IPS-15b (cell line): ENCODE measurements at regions not wholly inside any gene's neighbourhood (a gene's known extent, or its start where the extent isn't known, plus 50 kb on each side); places are given as distances from the start of the nearest gene placed in this dataset.

Experiments
- H3K27me3 ChIP-seq: one replicate; pipeline ENCODE4 v1.6.1; 2013; ENCODE audit warnings: low read length; ENCODE audit not compliant: control insufficient read depth, insufficient read depth
- H3K36me3 ChIP-seq: one replicate; pipeline ENCODE4 v1.6.1; 2013; ENCODE audit warnings: low read length; ENCODE audit not compliant: control insufficient read depth, insufficient read depth
- H3K4me1 ChIP-seq: one replicate; pipeline ENCODE4 v1.6.1; 2013; ENCODE audit warnings: mild to moderate bottlenecking, low read length; ENCODE audit not compliant: control insufficient read depth, insufficient read depth
- H3K4me3 ChIP-seq: one replicate; pipeline ENCODE4 v1.5.1; 2013; ENCODE audit warnings: low read depth, low read length
- H3K9ac ChIP-seq: one replicate; pipeline ENCODE4 v1.6.1; 2013; ENCODE audit warnings: low read depth, mild to moderate bottlenecking, low read length
- H3K9me3 ChIP-seq: one replicate; pipeline ENCODE4 v1.6.1; 2013; ENCODE audit warnings: mild to moderate bottlenecking, low read length; ENCODE audit not compliant: control insufficient read depth, insufficient read depth

GRCh38 chr2:194252127-194252526 lies 1404.9 kb upstream of the SLC39A10 start:
- no peaks in the 10 kb centered on the region for H3K4me1 ChIP-seq
- H3K9ac ChIP-seq, result no peak overlapping the region
- no peaks in the 10 kb centered on the region for H3K9me3 ChIP-seq
- H3K4me3 ChIP-seq, result no peak overlapping the region
- no peaks in the 10 kb centered on the region for H3K27me3 ChIP-seq
- H3K36me3 ChIP-seq, result no peaks in the 10 kb centered on the region

DNA sequence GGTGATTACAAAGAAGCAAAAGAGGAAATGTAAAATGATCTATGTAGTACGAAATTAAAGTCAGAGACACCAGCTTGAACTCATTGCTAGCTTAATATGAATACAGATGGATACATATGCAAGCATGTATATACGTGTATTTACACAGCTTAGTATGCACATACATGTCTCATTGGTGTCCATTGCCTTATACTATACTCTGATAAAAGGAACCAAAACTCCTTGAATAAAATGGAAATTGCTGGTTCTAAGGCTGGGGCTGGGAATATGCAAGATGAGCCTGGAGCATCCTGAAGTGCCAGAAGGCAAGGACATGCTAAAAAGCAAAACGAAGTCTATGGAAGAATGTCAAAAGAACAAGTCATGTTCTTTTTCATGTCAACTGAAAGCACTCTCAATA lies 1424.4 kb upstream of the SLC39A10 start:
- no peak overlapping the region for H3K4me3 ChIP-seq
- no peaks in the 10 kb centered on the region for H3K27me3 ChIP-seq
- no peak overlapping the region for H3K9ac ChIP-seq
- H3K9me3 ChIP-seq, result no peaks in the 10 kb centered on the region
- H3K4me1 ChIP-seq, result peaks cover 4% of the 10 kb centered on the region
- no peaks in the 10 kb centered on the region for H3K36me3 ChIP-seq

- Histone ChIP-seq H3K4me1 (no peaks in the 10 kb centered on the region), H3K36me3 (no peaks in the 10 kb centered on the region), H3K4me3 (no peak overlapping the region), H3K9me3 (no peaks in the 10 kb centered on the region), H3K27me3 (no peaks in the 10 kb centered on the region), H3K9ac (no peak overlapping the region)
These were observed 1433.8 kb upstream of the SLC39A10 start for GRCh38 chr2:194223218-194223617.

- H3K4me3 ChIP-seq, result no peak overlapping the region
- no peaks in the 10 kb centered on the region for H3K36me3 ChIP-seq
- H3K9me3 ChIP-seq, result no peaks in the 10 kb centered on the region
These were observed 1442.8 kb upstream of the SLC39A10 start for GRCh38 chr2:194214192-194214591.

DNA sequence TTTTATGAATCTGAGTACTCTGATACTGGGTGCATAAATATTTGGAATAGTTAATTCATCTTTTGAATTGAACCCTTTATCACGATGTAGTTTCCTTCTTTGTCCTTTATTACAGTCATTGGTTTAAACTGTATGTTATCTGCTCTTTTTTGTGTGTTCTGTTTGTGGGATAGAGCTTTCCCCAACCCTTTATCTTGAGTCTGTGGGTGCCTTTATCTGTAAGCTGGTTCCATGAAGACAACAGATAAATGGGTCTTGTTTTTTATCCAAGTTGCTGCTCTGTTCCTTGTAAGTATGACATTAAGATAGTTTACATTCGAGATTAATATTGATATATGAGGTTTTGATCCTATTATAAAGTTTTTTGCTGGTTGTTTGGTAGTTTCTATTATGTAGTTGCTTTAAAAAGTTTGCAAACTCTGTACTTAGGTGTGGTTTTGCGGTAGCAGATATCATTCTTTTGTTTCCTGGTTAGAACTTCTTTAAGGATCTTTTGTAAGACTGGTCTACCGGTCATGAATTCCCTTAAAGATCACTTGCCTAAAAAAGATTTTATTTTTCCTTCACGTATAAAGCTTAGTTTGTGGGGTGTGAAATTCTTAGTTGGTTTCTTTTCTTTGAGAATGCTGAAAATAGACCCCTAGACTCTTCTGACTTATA lies 1451.3 kb upstream of the SLC39A10 start:
- H3K4me1 ChIP-seq, result no peaks in the 10 kb centered on the region
- no peak overlapping the region for H3K4me3 ChIP-seq
- no peaks in the 10 kb centered on the region for H3K36me3 ChIP-seq

More at GRCh38 chr2:194214192-194214591, 1442.8 kb upstream of the SLC39A10 start:
- Histone ChIP-seq H3K9ac (no peak overlapping the region), H3K4me1 (no peaks in the 10 kb centered on the region), H3K27me3 (no peaks in the 10 kb centered on the region)

DNA sequence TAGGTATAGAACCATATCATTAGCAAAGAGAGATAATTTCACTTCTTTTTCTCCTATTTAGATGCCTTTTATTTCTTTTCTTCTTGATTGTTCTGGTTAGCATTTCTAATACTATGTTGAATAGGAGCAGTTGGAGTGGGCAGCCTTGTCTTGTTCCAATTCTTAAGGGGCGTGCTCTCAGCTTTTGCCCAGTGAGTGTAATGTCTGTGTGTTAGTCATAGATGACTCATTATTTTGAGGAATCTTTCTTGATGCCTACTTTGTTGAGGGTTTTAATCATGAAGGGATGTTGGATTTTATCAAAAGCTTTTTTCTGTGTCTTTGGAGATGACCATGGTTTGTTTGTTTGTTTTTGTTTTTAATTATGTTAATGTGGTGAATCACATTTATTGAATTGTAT lies 1453.1 kb upstream of the SLC39A10 start:
- Histone ChIP-seq H3K27me3 (no peaks in the 10 kb centered on the region), H3K9ac (no peak overlapping the region), H3K4me3 (no peak overlapping the region), H3K9me3 (no peaks in the 10 kb centered on the region), H3K36me3 (no peaks in the 10 kb centered on the region), H3K4me1 (no peaks in the 10 kb centered on the region)

More for the DNA sequence above, 1451.3 kb upstream of the SLC39A10 start:
- H3K9ac ChIP-seq, result no peak overlapping the region
- no peaks in the 10 kb centered on the region for H3K9me3 ChIP-seq
- H3K27me3 ChIP-seq, result no peaks in the 10 kb centered on the region

DNA sequence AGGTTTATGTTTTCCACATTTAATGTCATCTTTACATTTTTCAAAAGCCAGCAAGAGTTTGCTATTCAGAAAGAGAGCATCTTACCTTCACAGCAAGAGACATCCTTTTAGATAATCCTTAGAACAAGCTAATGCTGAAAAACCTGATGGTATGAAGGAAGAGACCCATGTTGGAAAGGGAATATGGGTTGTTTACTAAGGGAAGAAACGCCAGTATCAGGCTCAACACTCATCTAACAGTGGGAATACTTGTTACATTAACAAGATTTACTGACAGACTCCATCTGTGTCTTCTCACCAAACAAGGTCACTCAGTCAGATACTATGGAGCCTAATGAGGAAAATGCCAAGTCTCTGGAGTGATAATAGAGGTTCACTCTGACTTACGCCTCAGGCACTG lies 1474.1 kb upstream of the SLC39A10 start:
- Histone ChIP-seq H3K36me3 (no peaks in the 10 kb centered on the region), H3K4me3 (no peak overlapping the region), H3K9ac (no peak overlapping the region), H3K27me3 (no peaks in the 10 kb centered on the region), H3K9me3 (no peaks in the 10 kb centered on the region), H3K4me1 (no peaks in the 10 kb centered on the region)

- H3K4me1 ChIP-seq, result no peaks in the 10 kb centered on the region
- no peak overlapping the region for H3K4me3 ChIP-seq
- no peak overlapping the region for H3K9ac ChIP-seq
- no peaks in the 10 kb centered on the region for H3K27me3 ChIP-seq
- no peaks in the 10 kb centered on the region for H3K36me3 ChIP-seq
- H3K9me3 ChIP-seq, result no peaks in the 10 kb centered on the region
These were observed 1480.9 kb upstream of the SLC39A10 start for GRCh38 chr2:194176134-194176533.

DNA sequence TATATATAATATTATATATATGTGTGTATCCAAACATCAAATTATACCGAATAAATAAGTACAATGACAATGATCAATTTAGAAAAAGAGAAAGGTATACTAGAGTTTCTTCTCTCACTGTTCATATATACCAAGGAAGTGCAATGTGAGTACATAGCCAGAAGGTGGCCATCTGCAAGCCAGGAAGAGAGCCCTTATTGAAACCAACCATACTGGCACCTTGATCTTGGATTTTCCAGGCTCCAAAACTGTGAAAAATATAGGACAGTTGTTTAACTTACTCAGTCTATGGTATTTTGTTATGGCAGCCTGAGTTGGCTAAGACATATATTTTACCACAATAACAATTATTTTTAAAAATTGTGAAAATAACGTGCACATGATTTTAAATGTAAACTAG lies 1490.2 kb upstream of the SLC39A10 start:
- Histone ChIP-seq H3K27me3 (no peaks in the 10 kb centered on the region), H3K36me3 (no peaks in the 10 kb centered on the region), H3K9me3 (no peaks in the 10 kb centered on the region), H3K4me1 (no peaks in the 10 kb centered on the region), H3K9ac (no peak overlapping the region), H3K4me3 (no peak overlapping the region)

DNA sequence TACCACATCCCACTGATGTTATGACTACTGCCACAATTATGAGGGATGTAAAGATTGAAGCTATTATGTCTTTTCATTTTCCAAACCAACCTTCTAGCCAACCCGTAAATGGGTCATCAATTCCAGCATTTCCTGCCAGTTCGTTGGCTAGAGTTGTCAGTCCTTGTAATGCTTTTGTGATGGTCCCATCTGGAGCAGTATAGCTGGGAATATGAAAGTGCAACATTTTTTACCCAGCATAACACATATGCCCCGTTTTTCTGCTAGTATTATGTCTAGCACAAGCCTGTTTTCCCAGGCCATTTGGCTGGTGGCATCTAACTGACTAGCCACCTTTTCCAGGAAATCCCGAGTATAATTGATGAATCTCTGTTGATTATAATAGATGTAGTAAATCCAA lies 1501.6 kb upstream of the SLC39A10 start:
- H3K27me3 ChIP-seq, result no peaks in the 10 kb centered on the region
- H3K4me3 ChIP-seq, result no peak overlapping the region
- H3K9me3 ChIP-seq, result peaks cover 4% of the 10 kb centered on the region
- H3K4me1 ChIP-seq, result no peaks in the 10 kb centered on the region
- no peak overlapping the region for H3K9ac ChIP-seq
- H3K36me3 ChIP-seq, result no peaks in the 10 kb centered on the region

DNA sequence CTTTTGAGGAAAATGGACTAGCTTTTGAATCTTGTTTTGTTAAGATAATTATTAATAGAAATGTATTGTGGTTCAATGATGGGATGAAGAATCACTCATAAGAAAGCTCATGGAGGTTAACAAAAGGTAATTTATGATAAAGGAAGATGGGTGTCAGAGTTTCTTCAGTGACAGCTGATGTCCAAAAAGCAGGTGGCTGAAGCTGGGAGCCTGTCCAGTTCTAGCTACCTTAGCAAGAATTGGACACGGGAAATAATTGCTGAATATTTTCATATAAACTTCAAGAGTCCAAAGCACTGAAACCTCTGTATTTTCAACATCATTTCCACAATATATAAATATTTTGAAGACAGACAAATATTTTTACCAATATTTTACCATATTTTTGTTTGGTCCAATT lies 1505.8 kb upstream of the SLC39A10 start:
- H3K36me3 ChIP-seq, result no peaks in the 10 kb centered on the region
- H3K9ac ChIP-seq, result no peak overlapping the region
- no peaks in the 10 kb centered on the region for H3K4me1 ChIP-seq
- H3K4me3 ChIP-seq, result no peak overlapping the region
- no peaks in the 10 kb centered on the region for H3K9me3 ChIP-seq
- H3K27me3 ChIP-seq, result no peaks in the 10 kb centered on the region

DNA sequence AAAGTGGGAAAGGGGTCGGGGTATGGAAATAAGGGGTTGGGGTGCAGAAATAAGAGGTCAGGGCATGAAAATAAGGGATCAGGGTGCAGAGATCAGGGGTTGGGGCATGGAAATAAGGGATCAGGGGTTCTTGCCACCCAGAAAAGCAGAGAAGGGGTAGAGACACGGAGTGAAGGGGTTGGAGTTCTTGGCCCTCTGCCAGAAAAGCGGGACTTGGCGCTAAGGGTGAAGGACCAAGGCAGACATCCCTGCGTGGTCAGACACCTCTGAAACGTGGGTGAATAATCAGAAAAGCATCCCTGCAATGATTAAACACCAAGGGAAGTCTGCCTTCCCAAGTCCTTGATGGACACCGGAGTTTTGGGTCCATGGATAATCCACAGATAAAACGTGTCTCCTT lies 1521.6 kb upstream of the SLC39A10 start:
- Histone ChIP-seq H3K4me3 (no peak overlapping the region), H3K27me3 (no peaks in the 10 kb centered on the region), H3K4me1 (peaks cover 5% of the 10 kb centered on the region), H3K36me3 (no peaks in the 10 kb centered on the region), H3K9ac (no peak overlapping the region), H3K9me3 (no peaks in the 10 kb centered on the region)
